Prostate gland (tissue), 2 donors: ENCODE measurements at regions not wholly inside any gene's neighbourhood (a gene's known extent, or its start where the extent isn't known, plus 50 kb on each side); places are given as distances from the start of the nearest gene placed in this dataset.

Experiments
- CTCF ChIP-seq, 4 experiments: fragments of 200-600 bp in 2 of 4; fragments of 450-650 bp in 2 of 4; sonication (generic) in 2 of 4; IDR thresholded peaks; 1 replicate in 3 of 4; 2 replicates in 1 of 4; pipeline ENCODE4 v1.5.1; 2016 to 2019; ENCODE audit warnings: antibody characterized with exemption in 4 of 4, mild to moderate bottlenecking in 2 of 4, moderate library complexity in 2 of 4
- POLR2A ChIP-seq: fragments of 450-650 bp; IDR thresholded peaks from one replicate; pipeline ENCODE4 v1.6.1; 2016; ENCODE audit warnings: antibody characterized with exemption, mild to moderate bottlenecking
- POLR2AphosphoS5 ChIP-seq: sonication (generic); formaldehyde crosslinking; IDR thresholded peaks from one replicate; pipeline ENCODE4 v1.6.1; 2017; ENCODE audit warnings: antibody characterized with exemption

- TF ChIP-seq CTCF (IDR thresholded peaks at IDR 0.05) (no peak), POLR2AphosphoS5 (no peak), POLR2A (no peak)
Measured at GRCh38 chr13:47110833-47111240, 214.0 kb upstream of the HTR2A start.
